Activated naive CD4-positive, alpha-beta T cell treated with anti-CD3 and anti-CD28 coated beads, Interleukin-2, amount 50 U/mL, for 16 hours (primary cell): ENCODE measurements at regions not wholly inside any gene's neighbourhood (a gene's known extent, or its start where the extent isn't known, plus 50 kb on each side); places are given as distances from the start of the nearest gene placed in this dataset.

Source experiments
- DNase-seq: peaks from one replicate; pipeline ENCODE4 v3.0.0-alpha.2; 2020

- DNase-seq = no peak
These were observed 111.0 kb upstream of the GPC1 start for GRCh38 chr2:240324312-240325015.

- no peak for DNase-seq
These were observed 110.2 kb upstream of the GPC1 start for GRCh38 chr2:240325016-240326007.

GRCh38 chr2:240326246-240326645 lies 109.2 kb upstream of the GPC1 start:
- no peak for DNase-seq

- DNase-seq = no peak
These were observed 108.6 kb upstream of the GPC1 start for GRCh38 chr2:240326886-240327285.

GRCh38 chr2:240327566-240327965 lies 107.9 kb upstream of the GPC1 start:
- no peak for DNase-seq

- DNase-seq = no peak
These were observed 106.9 kb upstream of the GPC1 start for GRCh38 chr2:240328526-240328925.

GRCh38 chr2:240329116-240329665 lies 106.3 kb upstream of the GPC1 start:
- DNase-seq = no peak

GRCh38 chr2:240329778-240330177 lies 105.7 kb upstream of the GPC1 start:
- no peak for DNase-seq

- no peak for DNase-seq
These were observed 101.5 kb upstream of the GPC1 start for GRCh38 chr2:240333985-240334384.

- no peak for DNase-seq
These were observed 100.4 kb upstream of the GPC1 start for GRCh38 chr2:240335061-240335460.

- no peak for DNase-seq
These were observed 98.5 kb upstream of the GPC1 start for GRCh38 chr2:240336820-240337427.

GRCh38 chr2:240338274-240338673 lies 97.2 kb upstream of the GPC1 start:
- no peak for DNase-seq

GRCh38 chr2:240339411-240340360 lies 95.8 kb upstream of the GPC1 start:
- DNase-seq = no peak

- DNase-seq = no peak
These were observed 95.1 kb upstream of the GPC1 start for GRCh38 chr2:240340361-240340761.

GRCh38 chr2:240341064-240341463 lies 94.4 kb upstream of the GPC1 start:
- no peak for DNase-seq

GRCh38 chr2:240343548-240343947 lies 91.9 kb upstream of the GPC1 start:
- no peak for DNase-seq

- no peak for DNase-seq
These were observed 90.6 kb upstream of the GPC1 start for GRCh38 chr2:240344904-240345303.

GRCh38 chr2:240346015-240346752 lies 89.3 kb upstream of the GPC1 start:
- DNase-seq = no peak

GRCh38 chr2:240346753-240347372 lies 88.6 kb upstream of the GPC1 start:
- DNase-seq = no peak

GRCh38 chr2:240347373-240347940 lies 88.0 kb upstream of the GPC1 start:
- no peak for DNase-seq
